Breast epithelium (tissue), 3 donors: ENCODE measurements at regions not wholly inside any gene's neighbourhood (a gene's known extent, or its start where the extent isn't known, plus 50 kb on each side); places are given as distances from the start of the nearest gene placed in this dataset.

Experiments
- POLR2A ChIP-seq: fragments of 450-650 bp; IDR thresholded peaks from one replicate; pipeline ENCODE4 v1.6.1; 2016; ENCODE audit warnings: antibody characterized with exemption, mild to moderate bottlenecking, moderate library complexity
- POLR2AphosphoS5 ChIP-seq, 3 donors: sonication (generic); formaldehyde crosslinking; IDR thresholded peaks; one replicate each; pipeline ENCODE4 v1.6.1; 2017; ENCODE audit warnings: antibody characterized with exemption in 3 of 3
- TF ChIP-seq, protein P1 (sequence below), 3 donors: fragments of 450-650 bp; IDR thresholded peaks; one replicate each; pipeline ENCODE4 v1.5.1; 2016 to 2017; ENCODE audit warnings: antibody characterized with exemption in 3 of 3, mild to moderate bottlenecking in 3 of 3, moderate library complexity in 3 of 3

DNA sequence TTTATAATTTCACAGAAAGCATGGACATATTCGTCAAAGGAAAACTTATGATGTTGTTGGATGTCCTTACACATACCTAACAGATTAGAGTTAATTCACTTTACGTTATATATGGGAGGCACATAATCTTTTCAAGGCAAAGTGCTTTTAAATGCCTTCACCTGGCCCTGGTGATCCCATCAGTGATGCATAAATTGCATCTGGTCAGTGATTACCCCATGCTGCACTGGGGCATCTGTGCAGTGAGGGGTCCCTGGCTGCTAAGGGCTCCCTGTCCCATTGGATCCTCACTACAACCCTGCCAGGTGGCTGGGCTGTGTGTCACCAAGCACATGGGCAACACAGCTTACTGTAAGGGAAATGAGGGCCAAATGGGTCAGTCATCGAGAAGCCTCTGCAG is 441.1 kb downstream of the RPS24 start:
- TF ChIP-seq POLR2A (no peak), POLR2AphosphoS5 (IDR thresholded peaks at IDR 0.05) (no peak)
- TF ChIP-seq, protein P1, sequence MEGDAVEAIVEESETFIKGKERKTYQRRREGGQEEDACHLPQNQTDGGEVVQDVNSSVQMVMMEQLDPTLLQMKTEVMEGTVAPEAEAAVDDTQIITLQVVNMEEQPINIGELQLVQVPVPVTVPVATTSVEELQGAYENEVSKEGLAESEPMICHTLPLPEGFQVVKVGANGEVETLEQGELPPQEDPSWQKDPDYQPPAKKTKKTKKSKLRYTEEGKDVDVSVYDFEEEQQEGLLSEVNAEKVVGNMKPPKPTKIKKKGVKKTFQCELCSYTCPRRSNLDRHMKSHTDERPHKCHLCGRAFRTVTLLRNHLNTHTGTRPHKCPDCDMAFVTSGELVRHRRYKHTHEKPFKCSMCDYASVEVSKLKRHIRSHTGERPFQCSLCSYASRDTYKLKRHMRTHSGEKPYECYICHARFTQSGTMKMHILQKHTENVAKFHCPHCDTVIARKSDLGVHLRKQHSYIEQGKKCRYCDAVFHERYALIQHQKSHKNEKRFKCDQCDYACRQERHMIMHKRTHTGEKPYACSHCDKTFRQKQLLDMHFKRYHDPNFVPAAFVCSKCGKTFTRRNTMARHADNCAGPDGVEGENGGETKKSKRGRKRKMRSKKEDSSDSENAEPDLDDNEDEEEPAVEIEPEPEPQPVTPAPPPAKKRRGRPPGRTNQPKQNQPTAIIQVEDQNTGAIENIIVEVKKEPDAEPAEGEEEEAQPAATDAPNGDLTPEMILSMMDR (IDR thresholded peaks at IDR 0.05) = no peak
